Skin of body (tissue), 1 donor: ENCODE measurements at regions not wholly inside any gene's neighbourhood (a gene's known extent, or its start where the extent isn't known, plus 50 kb on each side); places are given as distances from the start of the nearest gene placed in this dataset.

Experiments used
- DNase-seq: peaks from one replicate; lab custom pipeline; 2025; lab: John Stamatoyannopoulos, UW

DNA sequence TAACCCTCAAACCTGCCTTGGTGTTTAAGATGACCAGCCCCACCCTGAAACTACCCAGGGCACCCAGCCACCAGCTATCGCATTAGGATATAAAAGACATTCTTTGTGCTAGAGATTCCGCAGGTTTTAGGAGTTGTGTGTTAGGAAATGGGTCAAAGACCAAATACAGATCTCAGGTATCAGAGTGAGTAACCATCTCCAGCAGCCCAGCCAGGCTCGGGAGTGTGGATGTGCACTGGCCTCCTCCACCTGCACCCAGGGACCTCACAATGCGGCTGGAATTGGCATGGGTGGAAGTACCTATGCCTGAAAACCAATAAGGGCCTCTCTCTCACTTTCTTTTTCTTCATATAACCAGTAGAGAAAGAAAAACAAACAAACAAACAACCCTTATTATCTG is 51.1 kb upstream of the CST7 start:
- no peak for DNase-seq

DNA sequence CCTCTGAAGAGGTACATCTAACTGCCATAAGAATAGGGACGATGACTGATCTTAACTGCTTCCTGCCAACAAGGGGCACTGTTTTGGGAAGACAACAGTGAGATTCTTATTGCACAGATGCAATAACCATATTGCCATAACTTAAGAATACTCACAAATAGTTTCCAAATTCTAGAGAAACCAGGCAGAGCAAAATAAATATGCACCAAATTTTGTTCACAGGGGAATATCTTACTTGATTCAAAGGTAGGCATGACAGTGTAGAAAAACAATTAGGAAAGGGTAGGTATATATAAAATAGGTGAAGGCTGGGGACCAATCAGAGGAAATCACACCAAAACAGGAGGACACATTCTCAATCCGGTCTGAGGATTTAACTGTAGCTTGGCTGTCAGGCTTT is 49.9 kb upstream of the CST7 start:
- no peak for DNase-seq
